ENCODE measurements at regions not wholly inside any gene's neighbourhood (a gene's known extent, or its start where the extent isn't known, plus 50 kb on each side); places are given as distances from the start of the nearest gene placed in this dataset.

DNA sequence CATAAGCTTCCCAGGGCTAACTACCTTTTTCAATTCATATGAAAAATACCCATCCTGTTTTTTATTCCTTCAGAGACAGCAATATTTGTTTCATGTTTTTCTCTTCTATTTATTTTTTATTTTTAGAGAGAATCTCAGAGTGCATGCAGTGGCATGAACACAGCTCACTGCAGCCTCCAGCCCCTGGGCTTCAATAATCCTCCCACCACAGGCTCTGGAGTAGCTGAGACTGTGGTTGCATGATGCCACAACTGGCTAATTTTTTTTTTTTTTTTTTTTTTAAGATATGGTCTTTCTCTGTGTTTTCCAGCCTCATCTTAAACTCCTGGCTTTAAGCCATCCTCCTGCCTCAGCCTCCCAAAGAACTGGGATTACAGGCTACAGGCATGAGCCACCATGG is 296.7 kb upstream of the AKR1E2 start:
- DNase-seq: no peak
- Histone ChIP-seq H3K27me3 (ENCODE audit: low read length) (no peaks in the 10 kb centered on the region), H3K4me2 (ENCODE audit: low read length) (no peak overlapping the region), H3K27ac (ENCODE audit: low read length) (no peak overlapping the region), H3K79me2 (ENCODE audit: low read length) (no peaks in the 10 kb centered on the region), H3K4me1 (ENCODE audit: insufficient read depth, low read length) (peaks cover 9% of the 10 kb centered on the region; the same call in 1 of the 2 replicates), H3K4me3 (ENCODE audit: low read length) (no peak overlapping the region), H3K9me3 (ENCODE audit: low read length) (no peaks in the 10 kb centered on the region), H4K20me1 (ENCODE audit: low read length) (no peaks in the 10 kb centered on the region), H2AFZ (ENCODE audit: low read length) (no peak overlapping the region), H3F3A (ENCODE audit: low read length, unreplicated experiment) (no peaks in the 10 kb centered on the region), H3K9me2 (replicated peaks; ENCODE audit: low read length) (no peaks in the 10 kb centered on the region), H3K9ac (ENCODE audit: low read length) (no peak overlapping the region), H3K36me3 (ENCODE audit: low read depth, low read length) (no peaks in the 10 kb centered on the region)
- intact Hi-C loops (cut with micrococcal nuclease): no loop called here
- ATAC-seq: no peak
- ChIA-PET CTCF (no interaction called here), POLR2A (ENCODE audit: unreplicated experiment) (no interaction called here)
- BruUV-seq (replicated peaks): no TSS peak
- TF ChIP-seq EZH2phosphoT487 (IDR thresholded peaks at IDR 0.05; ENCODE audit: borderline replicate concordance, low read length) (no peak), EZH2 (IDR thresholded peaks at IDR 0.05; ENCODE audit: low read length, unreplicated experiment) (no peak)
- TF ChIP-seq, protein P1, sequence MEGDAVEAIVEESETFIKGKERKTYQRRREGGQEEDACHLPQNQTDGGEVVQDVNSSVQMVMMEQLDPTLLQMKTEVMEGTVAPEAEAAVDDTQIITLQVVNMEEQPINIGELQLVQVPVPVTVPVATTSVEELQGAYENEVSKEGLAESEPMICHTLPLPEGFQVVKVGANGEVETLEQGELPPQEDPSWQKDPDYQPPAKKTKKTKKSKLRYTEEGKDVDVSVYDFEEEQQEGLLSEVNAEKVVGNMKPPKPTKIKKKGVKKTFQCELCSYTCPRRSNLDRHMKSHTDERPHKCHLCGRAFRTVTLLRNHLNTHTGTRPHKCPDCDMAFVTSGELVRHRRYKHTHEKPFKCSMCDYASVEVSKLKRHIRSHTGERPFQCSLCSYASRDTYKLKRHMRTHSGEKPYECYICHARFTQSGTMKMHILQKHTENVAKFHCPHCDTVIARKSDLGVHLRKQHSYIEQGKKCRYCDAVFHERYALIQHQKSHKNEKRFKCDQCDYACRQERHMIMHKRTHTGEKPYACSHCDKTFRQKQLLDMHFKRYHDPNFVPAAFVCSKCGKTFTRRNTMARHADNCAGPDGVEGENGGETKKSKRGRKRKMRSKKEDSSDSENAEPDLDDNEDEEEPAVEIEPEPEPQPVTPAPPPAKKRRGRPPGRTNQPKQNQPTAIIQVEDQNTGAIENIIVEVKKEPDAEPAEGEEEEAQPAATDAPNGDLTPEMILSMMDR (conservative IDR thresholded peaks at IDR 0.05; ENCODE audit: low read depth, low read length): no peak

DNA sequence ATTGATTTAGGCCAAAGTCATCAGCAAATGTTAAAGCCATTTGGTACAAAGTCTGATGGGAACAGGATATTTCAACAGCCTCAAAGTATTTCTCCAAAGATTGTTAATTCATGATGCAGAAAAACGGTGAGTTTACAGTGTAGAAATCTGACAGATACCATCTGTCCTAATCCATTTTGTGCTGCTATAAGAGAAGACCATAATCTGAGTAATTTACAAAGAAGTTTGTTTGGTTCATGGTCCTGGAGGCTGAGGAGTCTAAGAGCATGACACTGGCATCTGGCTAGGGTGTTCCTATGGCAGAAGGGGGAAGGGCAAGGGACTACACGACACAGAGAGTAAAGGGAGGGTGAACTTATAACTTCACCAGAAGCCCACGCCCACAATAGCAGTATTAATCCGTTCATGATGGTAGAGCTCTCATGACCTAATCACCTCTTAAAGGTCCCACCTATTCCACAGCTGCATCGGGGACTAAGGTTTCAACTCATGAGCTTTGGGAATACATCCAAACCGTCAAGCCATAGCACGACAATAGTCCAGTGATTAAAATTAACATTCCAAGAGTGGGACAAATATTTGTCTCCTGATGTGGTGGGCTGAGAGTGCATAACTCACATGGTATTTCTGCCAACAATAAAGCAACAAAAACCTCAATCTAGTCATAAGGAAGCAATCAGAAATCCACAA is 298.6 kb upstream of the AKR1E2 start:
- Histone ChIP-seq H4K20me1 (ENCODE audit: low read length) (no peaks in the 10 kb centered on the region), H3K27ac (ENCODE audit: low read length) (no peak overlapping the region), H3K9me2 (replicated peaks; ENCODE audit: low read length) (no peaks in the 10 kb centered on the region), H3K4me3 (ENCODE audit: low read length) (no peak overlapping the region), H2AFZ (ENCODE audit: low read length) (peak overlapping the region; percentile 50; the same call in 1 of the 2 replicates), H3K9me3 (ENCODE audit: low read length) (no peaks in the 10 kb centered on the region), H3K36me3 (ENCODE audit: low read depth, low read length) (no peaks in the 10 kb centered on the region), H3K4me1 (ENCODE audit: insufficient read depth, low read length) (peaks cover 5% of the 10 kb centered on the region; the same call in 1 of the 2 replicates), H3K4me2 (ENCODE audit: low read length) (no peak overlapping the region), H3K79me2 (ENCODE audit: low read length) (no peaks in the 10 kb centered on the region), H3F3A (ENCODE audit: low read length, unreplicated experiment) (no peaks in the 10 kb centered on the region), H3K9ac (ENCODE audit: low read length) (no peak overlapping the region), H3K27me3 (ENCODE audit: low read length) (no peaks in the 10 kb centered on the region)
- ChIA-PET POLR2A (ENCODE audit: unreplicated experiment) (no interaction called here), CTCF (no interaction called here)
- intact Hi-C loops (cut with micrococcal nuclease): no loop called here
- no peak for TF ChIP-seq EZH2 (IDR thresholded peaks at IDR 0.05; ENCODE audit: low read length, unreplicated experiment)
- TF ChIP-seq, protein P1 (conservative IDR thresholded peaks at IDR 0.05; ENCODE audit: low read depth, low read length): no peak
- no peak for TF ChIP-seq EZH2phosphoT487 (IDR thresholded peaks at IDR 0.05; ENCODE audit: borderline replicate concordance, low read length)
- ATAC-seq: no peak
- no TSS peak for BruUV-seq (replicated peaks)
- DNase-seq: peak; percentile 20

DNA sequence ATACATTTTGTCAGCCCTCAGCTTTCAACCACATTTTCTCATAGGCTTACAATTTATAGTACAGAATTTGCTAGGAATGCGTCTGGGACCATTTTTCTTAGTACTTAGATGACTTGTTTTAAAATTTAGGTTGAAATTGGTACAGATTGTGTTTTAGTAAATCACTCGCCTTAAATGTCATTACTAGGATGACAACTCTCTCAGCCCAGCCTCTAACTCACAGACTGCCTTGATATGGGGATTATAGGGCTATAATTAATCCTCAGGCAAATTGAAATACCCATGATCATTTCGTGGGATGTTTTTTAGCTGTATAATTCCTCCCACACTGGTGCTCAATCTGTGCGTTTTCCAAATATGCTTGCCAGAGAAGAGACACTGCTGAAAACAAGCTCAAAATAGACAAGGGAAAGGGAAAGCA is 299.7 kb upstream of the AKR1E2 start:
- Histone ChIP-seq H3K36me3 (ENCODE audit: low read depth, low read length) (no peaks in the 10 kb centered on the region), H3K9me3 (ENCODE audit: low read length) (no peaks in the 10 kb centered on the region), H3F3A (ENCODE audit: low read length, unreplicated experiment) (no peaks in the 10 kb centered on the region), H3K27ac (ENCODE audit: low read length) (no peak overlapping the region), H3K27me3 (ENCODE audit: low read length) (no peaks in the 10 kb centered on the region), H4K20me1 (ENCODE audit: low read length) (no peaks in the 10 kb centered on the region), H3K4me2 (ENCODE audit: low read length) (no peak overlapping the region), H2AFZ (ENCODE audit: low read length) (no peak overlapping the region), H3K4me1 (ENCODE audit: insufficient read depth, low read length) (no peaks in the 10 kb centered on the region), H3K9me2 (replicated peaks; ENCODE audit: low read length) (no peaks in the 10 kb centered on the region), H3K79me2 (ENCODE audit: low read length) (no peaks in the 10 kb centered on the region), H3K4me3 (ENCODE audit: low read length) (no peak overlapping the region), H3K9ac (ENCODE audit: low read length) (no peak overlapping the region)
- ChIA-PET POLR2A (ENCODE audit: unreplicated experiment) (no interaction called here), CTCF (no interaction called here)
- intact Hi-C loops (cut with micrococcal nuclease): no loop called here
- no peak for ATAC-seq
- TF ChIP-seq, protein P1 (conservative IDR thresholded peaks at IDR 0.05; ENCODE audit: low read depth, low read length): no peak
- TF ChIP-seq EZH2 (IDR thresholded peaks at IDR 0.05; ENCODE audit: low read length, unreplicated experiment) (no peak), EZH2phosphoT487 (IDR thresholded peaks at IDR 0.05; ENCODE audit: borderline replicate concordance, low read length) (no peak)
- BruUV-seq (replicated peaks): no TSS peak
- DNase-seq: no peak

All from PC-3 (cell line).